NK-92 (cell line): ENCODE measurements at regions not wholly inside any gene's neighbourhood (a gene's known extent, or its start where the extent isn't known, plus 50 kb on each side); places are given as distances from the start of the nearest gene placed in this dataset.
"Not testable (repeated sequence)": the region's sequence is repeated elsewhere in the genome, so short reads cannot be mapped to it uniquely, and the experiment has no call there.

Experiments
- DNase-seq: peaks from one replicate; lab custom pipeline; 2025; ENCODE audit not compliant: unreplicated experiment; lab: John Stamatoyannopoulos, UW

DNA sequence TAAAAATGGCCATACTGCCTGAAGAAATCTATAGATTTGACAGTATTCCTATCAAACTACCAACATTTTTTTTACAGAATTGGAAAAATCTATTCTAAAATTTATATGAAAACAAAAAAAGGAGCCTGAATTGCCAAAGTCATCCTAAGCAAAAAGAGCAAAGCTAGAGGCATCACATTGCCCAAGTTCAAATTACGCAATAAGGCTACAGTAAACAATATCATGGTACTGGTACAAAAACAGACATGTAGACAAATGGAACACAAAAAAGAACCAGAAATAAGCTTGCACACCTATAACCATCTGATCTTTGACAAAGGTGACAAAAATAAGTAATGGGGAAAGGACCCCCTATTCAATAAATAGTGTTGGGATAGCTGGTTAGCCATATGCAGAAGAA is 50.2 kb upstream of the THSD7B start:
- DNase-seq, result no peak

DNA sequence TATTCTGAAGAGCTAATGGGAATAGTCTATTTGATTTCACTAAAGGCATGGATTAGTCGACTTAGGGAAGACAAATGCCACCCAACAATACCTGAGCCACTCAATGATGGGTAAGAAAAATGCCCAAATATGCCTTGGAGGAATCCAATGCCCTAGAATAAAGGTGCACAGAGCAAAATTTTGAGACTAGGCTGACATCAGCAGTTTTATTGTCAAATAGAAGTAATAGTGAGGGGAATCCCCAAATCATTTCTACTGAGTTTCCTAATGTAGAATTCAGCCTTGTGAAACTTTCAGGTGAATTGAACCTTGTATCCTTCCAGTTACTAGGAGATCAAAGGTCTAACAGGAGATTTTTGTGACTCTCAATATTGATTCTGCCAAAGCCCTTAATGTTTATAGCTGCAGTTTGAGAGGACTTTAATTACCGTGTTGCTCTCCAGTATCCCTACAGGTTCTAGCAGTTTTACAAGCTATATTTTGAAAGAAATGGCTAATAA is 50.8 kb upstream of the THSD7B start:
- no peak for DNase-seq

DNA sequence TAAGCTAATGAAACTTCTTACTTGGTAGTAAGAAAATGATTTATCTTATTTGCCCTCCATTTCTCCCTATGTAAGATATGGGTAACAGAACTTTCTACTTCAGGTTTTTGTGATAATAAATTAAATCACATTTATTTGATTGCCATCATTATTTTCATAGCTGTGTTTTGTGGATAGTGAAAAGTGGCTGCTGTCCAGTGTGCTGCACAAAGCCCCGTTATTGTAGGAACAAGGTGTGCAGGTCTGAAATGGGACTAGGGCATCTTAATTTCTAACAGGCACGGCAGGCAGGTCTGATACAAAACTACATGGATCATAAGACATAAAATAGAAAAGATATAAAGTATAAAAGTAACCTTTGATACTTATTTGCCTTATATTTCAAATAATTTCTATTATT is 51.6 kb upstream of the THSD7B start:
- no peak for DNase-seq

DNA sequence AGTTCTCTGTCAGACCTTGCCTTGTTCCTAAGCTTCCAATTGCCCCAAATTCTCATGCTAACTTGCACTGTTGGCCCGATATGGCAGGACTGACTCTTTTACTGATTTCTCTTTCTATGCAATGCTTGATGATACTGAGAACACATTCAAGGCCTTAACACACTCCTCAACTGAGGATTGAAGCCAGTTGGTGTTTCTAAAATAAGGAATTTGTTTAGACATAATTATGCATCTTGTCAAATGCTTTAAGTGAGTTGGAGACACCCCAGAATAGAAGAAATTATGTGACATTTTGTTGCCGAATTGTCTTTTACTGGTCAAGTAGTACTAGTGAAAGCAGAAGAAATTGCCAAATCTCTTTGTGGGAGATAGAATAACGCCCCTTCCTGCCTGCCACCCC is 60.0 kb upstream of the THSD7B start:
- DNase-seq, result no peak

DNA sequence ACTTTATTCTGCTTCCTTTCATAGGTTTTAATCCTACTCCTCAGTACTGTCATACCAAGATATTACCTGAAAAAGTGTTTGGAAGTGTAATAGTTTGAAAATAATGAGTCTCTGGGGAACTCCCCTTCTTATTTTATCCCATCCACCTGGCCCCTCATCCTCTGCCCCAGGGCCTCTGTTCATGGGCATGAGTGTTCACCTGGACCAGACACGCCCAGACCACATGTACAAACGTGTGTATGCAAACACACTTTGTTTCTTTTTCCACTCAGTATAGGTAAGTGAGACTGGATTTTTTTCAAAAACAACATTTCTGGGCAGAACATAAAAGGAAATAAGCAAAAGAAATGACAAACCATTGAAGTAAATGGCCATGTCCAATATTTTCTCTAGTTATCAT is 62.1 kb upstream of the THSD7B start:
- no peak for DNase-seq

DNA sequence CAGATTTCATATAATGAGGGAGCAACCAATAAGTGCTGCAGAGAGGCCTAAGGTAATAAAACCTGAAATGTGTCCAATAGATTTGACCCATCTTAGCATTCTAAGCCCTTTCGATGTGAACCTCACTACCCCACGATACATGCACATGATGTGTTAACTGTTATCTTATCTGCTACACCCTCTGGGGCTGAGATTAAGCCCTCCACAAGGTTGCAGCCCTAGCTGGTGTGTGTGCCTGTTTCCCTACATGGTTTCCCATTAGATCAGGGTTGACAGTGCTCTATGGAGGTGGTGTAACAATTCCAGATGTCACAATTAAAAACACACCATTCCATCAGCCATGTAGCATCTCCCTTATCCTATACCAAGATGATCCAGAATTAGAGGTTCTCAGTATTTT is 68.9 kb upstream of the THSD7B start:
- no peak for DNase-seq

DNA sequence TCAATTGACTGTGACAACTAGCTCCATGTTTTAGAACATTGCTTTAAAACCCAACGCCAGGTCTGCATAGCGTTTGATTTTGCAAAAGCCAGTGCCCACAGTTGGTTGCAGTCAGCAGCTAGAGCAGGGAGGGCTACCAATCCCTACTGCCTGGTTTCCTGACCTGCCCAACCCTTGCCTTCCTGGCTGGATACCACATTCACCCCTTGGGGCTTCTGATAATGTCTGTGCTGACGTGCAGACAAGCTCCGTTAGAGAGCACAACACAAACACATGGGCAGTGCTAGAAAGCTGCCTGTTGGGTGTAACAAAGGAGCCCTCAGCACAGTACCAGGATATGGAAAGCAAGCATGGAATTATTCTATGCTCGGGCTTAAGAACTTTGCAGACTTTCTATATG is 71.4 kb upstream of the THSD7B start:
- no peak for DNase-seq

DNA sequence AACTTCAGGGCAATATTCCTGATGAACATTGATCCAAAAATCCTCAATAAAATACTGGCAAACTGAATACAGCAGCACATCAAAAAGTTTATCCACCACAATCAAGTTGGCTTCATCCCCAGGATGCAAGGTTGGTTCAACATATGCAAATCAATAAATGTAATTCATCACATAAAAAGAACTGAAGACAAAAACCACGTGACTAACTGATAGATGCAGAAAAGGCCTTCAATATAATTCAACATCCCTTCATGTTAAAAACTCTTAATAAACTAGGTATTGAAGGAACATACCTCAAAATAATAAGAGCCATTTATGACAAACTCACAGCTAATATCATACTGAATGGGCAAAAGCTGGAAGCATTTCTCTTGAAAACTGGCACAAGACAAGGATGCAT is 85.3 kb upstream of the THSD7B start:
- not testable (repeated sequence) for DNase-seq

DNA sequence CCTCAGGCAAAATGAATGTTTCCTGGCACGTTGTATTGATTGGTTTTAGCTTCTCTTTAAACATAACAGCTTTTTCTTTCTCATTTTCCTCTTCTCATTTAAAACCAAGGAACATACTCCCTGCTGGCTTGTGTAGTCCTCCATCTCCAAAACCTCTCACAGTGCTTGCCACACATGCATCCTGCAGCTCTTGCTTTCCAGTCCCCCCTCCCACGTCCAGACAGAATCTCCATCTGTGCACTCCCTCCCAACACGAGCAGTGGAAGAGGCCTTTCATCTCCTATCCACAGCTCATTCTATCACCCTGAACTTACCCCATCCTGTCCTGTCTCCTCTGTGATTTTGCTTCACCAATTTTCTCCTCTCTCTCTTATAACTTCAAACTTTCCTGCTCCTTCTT is 99.6 kb upstream of the THSD7B start:
- no peak for DNase-seq

DNA sequence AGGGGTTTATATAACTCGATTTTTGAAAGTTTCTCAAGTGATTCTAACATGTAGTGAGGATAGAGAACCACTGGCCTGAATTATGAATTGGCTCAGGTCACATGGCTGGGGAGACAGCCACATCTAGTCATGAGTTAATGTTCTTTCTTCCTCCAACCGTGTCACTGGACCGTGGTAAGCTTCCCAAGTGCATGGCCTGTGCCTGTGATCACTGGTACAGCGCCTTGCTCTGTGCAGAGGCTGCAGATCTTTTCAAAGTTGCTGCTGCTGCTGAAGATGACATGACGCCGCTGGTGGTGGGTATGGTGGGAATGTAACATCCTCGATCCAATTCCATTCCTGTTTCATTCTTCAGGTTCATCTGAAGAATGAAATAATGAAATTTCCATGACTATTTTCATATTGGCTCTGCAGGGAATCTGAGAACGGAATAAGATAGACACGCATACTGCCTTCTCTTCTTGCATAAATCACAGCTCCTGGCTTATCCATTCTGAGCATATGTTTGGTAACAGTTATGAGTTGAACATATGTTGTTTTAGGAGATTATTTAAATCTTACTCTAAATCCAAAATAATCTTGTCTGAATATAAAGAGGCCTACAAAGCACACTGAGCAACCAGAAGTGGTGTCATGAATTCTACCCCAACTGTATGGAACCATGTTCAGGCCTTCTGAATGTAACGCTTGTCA is 100.5 kb upstream of the THSD7B start:
- no peak for DNase-seq

DNA sequence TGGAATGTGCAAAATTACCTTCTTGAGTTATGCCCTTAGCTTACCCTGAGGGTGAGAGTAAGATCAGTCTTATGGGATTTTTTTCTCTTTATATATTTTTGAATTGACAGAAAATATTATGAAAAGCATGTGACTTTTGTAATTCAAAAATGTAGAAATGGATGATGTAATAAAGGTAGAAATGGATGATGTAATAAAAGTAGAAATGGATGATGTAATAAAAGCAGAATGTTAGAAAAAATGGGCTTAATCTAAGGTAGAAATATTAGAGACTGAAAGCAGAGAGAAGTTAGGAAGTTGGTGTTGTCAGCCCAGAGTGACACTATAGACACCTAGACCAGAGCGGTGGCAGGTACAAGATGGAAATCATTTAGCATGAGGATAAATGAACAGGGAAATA is 107.1 kb upstream of the THSD7B start:
- DNase-seq, result no peak

DNA sequence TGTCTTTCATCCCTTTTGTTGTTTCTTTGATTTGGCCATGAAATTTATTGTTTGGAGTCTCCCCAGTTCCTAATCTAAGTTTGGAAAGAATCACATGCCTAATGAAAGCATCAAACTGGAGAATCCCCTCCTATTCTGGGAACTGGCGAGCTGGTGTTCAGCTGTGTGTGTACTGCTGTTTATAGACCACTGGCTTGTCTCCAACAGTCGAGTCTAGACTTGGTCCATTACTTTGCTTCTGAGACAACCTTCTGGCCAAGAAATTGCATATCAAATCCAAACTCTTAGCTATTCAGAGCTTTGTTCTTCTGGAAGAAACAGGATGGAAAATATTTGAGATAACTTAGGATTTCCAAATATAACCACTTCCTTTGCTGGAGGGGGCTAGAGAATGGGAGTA is 111.5 kb upstream of the THSD7B start:
- DNase-seq, result no peak

DNA sequence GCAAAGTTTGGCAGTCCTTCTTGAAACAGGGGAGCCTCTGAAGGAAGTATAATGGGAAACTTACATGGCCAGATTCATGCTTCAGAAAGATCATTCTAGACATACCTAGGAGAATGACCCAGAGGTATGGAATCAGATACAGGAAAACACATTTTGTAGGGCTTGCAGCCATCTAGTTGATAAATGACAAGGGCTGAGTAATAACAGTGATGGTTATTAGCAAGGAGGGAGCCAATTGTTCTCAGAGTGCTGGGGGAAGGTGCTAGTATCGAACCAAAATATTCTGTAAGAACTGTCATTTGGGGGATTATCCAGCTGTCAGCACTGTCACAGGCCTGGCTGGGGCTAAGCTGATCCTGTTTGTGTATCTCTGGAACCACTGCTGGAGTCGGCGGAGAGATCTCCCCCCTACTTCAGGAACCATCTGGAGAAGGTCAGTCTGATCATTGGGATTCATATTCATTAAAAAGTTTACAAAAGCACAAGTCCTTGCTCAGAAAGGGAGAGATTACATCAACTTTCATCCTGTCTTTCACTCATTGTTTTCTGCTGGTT is 113.8 kb upstream of the THSD7B start:
- no peak for DNase-seq

DNA sequence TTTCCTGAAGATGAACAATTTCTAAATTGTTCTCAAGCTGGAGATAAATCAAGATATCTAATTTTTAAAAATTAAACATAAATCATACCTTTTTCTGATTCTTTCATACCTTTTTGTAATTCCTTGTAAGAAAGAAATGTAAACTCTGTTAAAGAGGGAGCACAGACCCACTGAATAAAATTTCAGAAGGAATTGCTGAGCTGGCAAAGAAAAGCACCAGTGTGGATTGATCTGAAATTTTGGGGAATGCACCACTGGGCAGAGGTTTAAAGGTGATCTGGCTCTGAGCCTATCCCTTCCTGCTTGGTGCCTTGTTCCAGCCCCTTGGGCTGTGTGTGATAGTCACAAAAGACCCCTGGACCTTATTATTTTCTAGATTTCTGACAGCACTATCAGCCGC is 118.3 kb upstream of the THSD7B start:
- no peak for DNase-seq

DNA sequence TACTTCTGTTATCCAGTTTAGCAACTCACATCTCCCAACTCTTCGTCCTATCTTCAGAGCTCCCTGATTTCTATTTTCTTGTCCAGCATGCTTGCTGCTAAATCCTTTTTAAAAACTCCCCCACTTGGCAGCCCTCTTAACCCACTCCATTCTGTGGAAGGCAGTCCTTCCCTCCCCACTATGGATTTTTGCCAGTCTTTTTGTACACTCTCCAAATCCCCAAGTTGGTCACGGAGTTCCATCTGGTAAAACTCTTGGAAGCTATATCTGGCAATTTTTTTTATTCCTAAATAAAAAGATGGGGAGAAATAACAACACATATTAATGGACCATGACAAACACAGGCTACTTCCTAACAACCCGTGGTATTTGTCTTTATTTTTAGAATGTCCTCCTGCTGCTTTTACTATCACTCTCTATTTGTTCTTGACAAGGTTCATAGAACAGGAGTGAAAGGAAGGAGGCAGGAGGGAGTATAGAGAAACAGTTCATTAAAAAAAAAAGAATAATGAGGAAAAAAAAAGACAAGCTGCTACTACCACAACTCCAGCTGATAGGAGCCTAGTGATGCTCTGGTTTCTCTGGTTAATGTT is 120.0 kb upstream of the THSD7B start:
- no peak for DNase-seq

DNA sequence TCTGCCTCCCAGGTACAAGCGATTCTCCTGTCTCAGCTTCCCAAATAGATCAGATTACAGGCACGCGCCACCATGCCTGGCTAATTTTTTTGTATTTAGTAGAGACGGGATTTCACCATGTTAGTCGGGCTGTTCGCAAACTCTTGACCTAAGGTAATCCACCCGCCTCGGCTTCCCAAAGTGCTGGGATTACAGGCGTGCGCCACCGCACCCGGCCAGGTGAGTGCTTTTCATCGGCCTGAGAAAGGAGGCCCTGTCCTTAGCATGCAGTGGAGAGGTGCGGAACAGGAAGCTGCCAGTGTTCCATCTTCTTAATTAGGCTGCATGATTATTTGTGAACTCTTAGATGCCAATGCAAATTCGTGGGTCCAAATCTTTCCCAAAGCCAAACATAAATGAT is 125.7 kb upstream of the THSD7B start:
- no peak for DNase-seq

DNA sequence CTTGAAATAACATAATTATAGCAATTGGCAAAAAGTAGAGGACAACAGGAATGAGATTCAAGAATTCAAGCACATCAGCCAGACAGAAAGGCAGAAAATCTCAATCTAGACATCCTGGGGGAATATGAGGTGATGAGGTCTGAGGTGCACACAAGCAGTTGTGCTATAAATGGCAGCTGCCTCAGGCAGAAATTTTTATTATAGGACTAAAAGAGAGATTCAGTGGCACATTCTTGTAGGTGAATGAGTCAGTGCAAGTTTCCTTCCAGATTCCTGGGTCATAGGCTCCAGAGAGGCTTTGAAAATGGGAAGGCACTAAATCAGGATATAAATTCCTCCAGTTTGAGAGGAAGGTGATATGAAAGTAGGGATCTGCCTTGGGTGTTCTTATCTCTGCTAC is 127.2 kb upstream of the THSD7B start:
- DNase-seq, result no peak

DNA sequence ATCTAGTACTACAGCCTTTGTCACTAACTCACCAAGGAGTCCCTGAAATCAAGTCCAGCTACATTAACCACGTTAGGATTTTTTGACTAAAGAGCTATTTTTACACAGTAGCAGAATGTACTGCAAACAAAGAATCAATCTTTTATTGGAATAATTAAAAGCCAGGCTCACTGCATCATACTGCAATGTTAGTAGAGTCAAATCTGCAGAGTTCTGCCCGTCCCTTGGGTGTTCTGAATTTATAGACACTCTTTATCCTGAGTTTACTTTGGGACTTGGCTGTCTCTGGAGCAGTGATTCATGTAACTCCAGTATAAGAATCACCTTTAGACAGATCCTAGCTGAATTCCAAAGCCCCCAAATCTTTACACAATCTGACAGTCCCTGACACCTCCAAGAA is 127.9 kb upstream of the THSD7B start:
- DNase-seq, result no peak

DNA sequence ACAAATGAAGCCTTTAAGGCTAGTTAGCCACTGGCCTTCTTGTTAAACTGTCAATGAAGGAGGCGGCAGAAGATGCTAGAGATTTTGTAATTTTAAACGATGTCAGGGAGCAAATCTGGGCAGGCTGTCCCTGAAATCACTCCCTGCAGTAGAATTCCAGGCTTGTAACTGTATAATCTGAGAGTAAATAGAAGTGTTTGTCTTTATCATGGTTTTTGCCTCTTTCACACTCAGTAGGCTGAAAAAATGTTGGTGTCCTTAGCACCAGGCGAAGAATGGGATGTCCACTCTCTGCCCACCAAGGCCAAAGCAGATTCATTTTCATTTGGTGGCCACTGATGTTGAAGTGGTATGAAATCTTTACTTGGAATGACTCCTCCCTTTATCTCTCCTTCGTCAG is 136.9 kb upstream of the THSD7B start:
- no peak for DNase-seq

DNA sequence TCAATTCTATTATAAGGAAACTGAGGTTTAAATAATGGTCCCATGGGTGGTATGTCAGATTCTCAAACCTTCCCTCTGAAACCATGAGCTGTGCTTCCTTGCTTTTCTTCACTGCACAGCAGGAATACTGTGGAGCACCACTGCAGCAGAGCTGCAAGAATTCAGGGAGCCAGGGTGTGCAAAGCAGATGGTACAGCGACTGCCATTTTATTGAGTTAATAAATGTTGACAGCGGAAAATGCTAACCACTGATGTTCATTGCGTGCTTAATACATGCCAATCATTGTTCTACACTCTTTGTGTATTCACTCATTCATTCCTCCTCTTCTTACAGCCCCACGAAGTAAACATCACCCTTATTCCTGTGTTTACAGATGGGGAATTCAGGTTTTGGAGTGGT is 152.2 kb upstream of the THSD7B start:
- DNase-seq, result no peak

DNA sequence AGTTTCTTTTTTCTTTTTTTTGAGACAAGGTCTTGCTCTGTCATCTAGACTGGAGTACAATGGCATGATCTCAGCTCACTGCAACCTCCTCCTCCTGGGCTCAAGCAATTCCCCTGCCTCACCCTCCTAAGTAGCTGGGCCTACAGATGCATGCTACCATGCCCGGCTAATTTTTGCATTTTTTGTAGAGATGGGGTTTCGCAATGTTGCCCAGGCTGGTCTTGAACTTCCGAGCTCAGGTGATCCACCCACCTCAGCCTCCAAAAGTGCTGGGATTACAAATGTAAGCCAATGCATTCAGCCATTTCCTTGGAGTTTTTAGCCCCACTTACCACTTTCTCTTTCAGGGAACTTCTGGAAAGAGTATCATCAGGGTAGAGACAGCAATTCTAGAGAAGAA is 153.3 kb upstream of the THSD7B start:
- no peak for DNase-seq

DNA sequence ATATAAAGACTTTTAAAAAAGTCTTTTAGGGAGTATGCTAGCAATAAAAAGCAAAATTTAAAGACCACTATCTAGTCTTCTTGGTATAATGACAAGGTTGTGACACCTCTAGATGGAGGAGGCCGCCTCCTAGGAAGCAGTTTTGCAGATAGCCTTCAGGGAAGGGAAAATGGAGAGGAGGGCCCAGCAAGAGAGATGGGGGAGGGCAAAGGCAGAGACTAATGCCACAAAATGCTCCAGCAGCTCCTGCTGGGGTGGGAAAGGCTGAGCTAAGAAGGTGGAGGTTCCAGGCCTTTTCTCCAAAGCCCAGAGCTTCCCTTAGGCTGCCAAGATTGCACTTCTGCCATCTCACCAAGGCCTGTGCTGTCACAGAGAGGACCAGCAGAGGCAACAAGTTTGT is 153.9 kb upstream of the THSD7B start:
- DNase-seq, result no peak
